ENCODE measurements at regions not wholly inside any gene's neighbourhood (a gene's known extent, or its start where the extent isn't known, plus 50 kb on each side); places are given as distances from the start of the nearest gene placed in this dataset.
A peak's percentile ranks its signal among the peaks of the same experiment; 100 is the strongest.

GRCh38 chr6:4463236-4463635 lies 313.0 kb upstream of the CDYL start:
- no peak overlapping the region for H3K27ac ChIP-seq (ENCODE audit: insufficient read depth in 1 of 2, low read depth in 1 of 2, low read length in 2 of 2, poor library complexity in 1 of 2, severe bottlenecking in 2 of 2)
- ChIA-PET POLR2A (no interaction called here), CTCF (no interaction called here)
- H3K27me3 ChIP-seq (replicated peaks in 2 of 5; ENCODE audit: control insufficient read depth in 4 of 5, insufficient read depth in 5 of 5, low read length in 4 of 5) = no peaks in the 10 kb centered on the region
- H3K36me3 ChIP-seq (ENCODE audit: control insufficient read depth in 4 of 4, insufficient read depth in 4 of 4, low read length in 3 of 4) = no peaks in the 10 kb centered on the region
- no peak overlapping the region for H3K4me3 ChIP-seq (ENCODE audit: control insufficient read depth in 1 of 7, extremely low read depth in 1 of 7, insufficient read depth in 4 of 7, low read depth in 2 of 7, low read length in 6 of 7)
- H3K9me3 ChIP-seq (ENCODE audit: control extremely low read depth in 1 of 5, control insufficient read depth in 4 of 5, insufficient read depth in 2 of 5, low read depth in 1 of 5, low read length in 4 of 5) = no peaks in the 10 kb centered on the region
- 80% methylated on average over 1 of the region's 1 CpG for WGBS (ENCODE audit: insufficient coverage)
- no peak for DNase-seq
- H3K4me1 ChIP-seq (ENCODE audit: control extremely low read depth in 1 of 4, control insufficient read depth in 4 of 4, insufficient read depth in 4 of 4, low read length in 3 of 4) = no peaks in the 10 kb centered on the region

GRCh38 chr6:4460586-4461475 lies 315.4 kb upstream of the CDYL start:
- POLR2A ChIA-PET = no interaction called here

GRCh38 chr6:4459996-4460395 lies 316.2 kb upstream of the CDYL start:
- DNase-seq = no peak
- WGBS (ENCODE audit: insufficient coverage) = 97% methylated on average over 10 of the region's 11 CpGs
- H3K4me1 ChIP-seq (ENCODE audit: control extremely low read depth in 1 of 4, control insufficient read depth in 4 of 4, insufficient read depth in 4 of 4, low read length in 3 of 4) = no peaks in the 10 kb centered on the region
- H3K27ac ChIP-seq (ENCODE audit: insufficient read depth in 1 of 2, low read depth in 1 of 2, low read length in 2 of 2, poor library complexity in 1 of 2, severe bottlenecking in 2 of 2) = no peak overlapping the region
- H3K9me3 ChIP-seq (ENCODE audit: control extremely low read depth in 1 of 5, control insufficient read depth in 4 of 5, insufficient read depth in 2 of 5, low read depth in 1 of 5, low read length in 4 of 5) = peaks cover 0 to 16% (median 0%) of the 10 kb centered on the region in 5 experiments
- no peak overlapping the region for H3K4me3 ChIP-seq (ENCODE audit: control insufficient read depth in 1 of 7, extremely low read depth in 1 of 7, insufficient read depth in 4 of 7, low read depth in 2 of 7, low read length in 6 of 7)
- peaks cover 0 to 1% (median 0%) of the 10 kb centered on the region in 5 experiments for H3K27me3 ChIP-seq (replicated peaks in 2 of 5; ENCODE audit: control insufficient read depth in 4 of 5, insufficient read depth in 5 of 5, low read length in 4 of 5)
- H3K36me3 ChIP-seq (ENCODE audit: control insufficient read depth in 4 of 4, insufficient read depth in 4 of 4, low read length in 3 of 4) = no peaks in the 10 kb centered on the region
- ChIA-PET CTCF (no interaction called here), POLR2A (no interaction called here)

More at GRCh38 chr6:4460586-4461475, 315.4 kb upstream of the CDYL start:
- no peak for DNase-seq
- Histone ChIP-seq H3K27me3 (replicated peaks in 2 of 5; ENCODE audit: control insufficient read depth in 4 of 5, insufficient read depth in 5 of 5, low read length in 4 of 5) (peaks cover 0 to 1% (median 0%) of the 10 kb centered on the region in 5 experiments), H3K4me1 (ENCODE audit: control extremely low read depth in 1 of 4, control insufficient read depth in 4 of 4, insufficient read depth in 4 of 4, low read length in 3 of 4) (no peaks in the 10 kb centered on the region), H3K4me3 (ENCODE audit: control insufficient read depth in 1 of 7, extremely low read depth in 1 of 7, insufficient read depth in 4 of 7, low read depth in 2 of 7, low read length in 6 of 7) (no peak overlapping the region), H3K27ac (ENCODE audit: insufficient read depth in 1 of 2, low read depth in 1 of 2, low read length in 2 of 2, poor library complexity in 1 of 2, severe bottlenecking in 2 of 2) (no peak overlapping the region), H3K9me3 (ENCODE audit: control extremely low read depth in 1 of 5, control insufficient read depth in 4 of 5, insufficient read depth in 2 of 5, low read depth in 1 of 5, low read length in 4 of 5) (peaks cover 0 to 15% (median 0%) of the 10 kb centered on the region in 5 experiments), H3K36me3 (ENCODE audit: control insufficient read depth in 4 of 4, insufficient read depth in 4 of 4, low read length in 3 of 4) (no peaks in the 10 kb centered on the region)
- CTCF ChIA-PET = no interaction called here
- 94% methylated on average over 20 of the region's 21 CpGs for WGBS (ENCODE audit: insufficient coverage)

- DNase-seq = peak in 1 of 3 donors; percentile 4
- Histone ChIP-seq H3K4me3 (ENCODE audit: control insufficient read depth in 1 of 7, extremely low read depth in 1 of 7, insufficient read depth in 4 of 7, low read depth in 2 of 7, low read length in 6 of 7) (no peak overlapping the region), H3K36me3 (ENCODE audit: control insufficient read depth in 4 of 4, insufficient read depth in 4 of 4, low read length in 3 of 4) (no peaks in the 10 kb centered on the region), H3K27me3 (replicated peaks in 2 of 5; ENCODE audit: control insufficient read depth in 4 of 5, insufficient read depth in 5 of 5, low read length in 4 of 5) (peaks cover 0 to 1% (median 0%) of the 10 kb centered on the region in 5 experiments), H3K27ac (ENCODE audit: insufficient read depth in 1 of 2, low read depth in 1 of 2, low read length in 2 of 2, poor library complexity in 1 of 2, severe bottlenecking in 2 of 2) (no peak overlapping the region), H3K9me3 (ENCODE audit: control extremely low read depth in 1 of 5, control insufficient read depth in 4 of 5, insufficient read depth in 2 of 5, low read depth in 1 of 5, low read length in 4 of 5) (peaks cover 0 to 16% (median 0%) of the 10 kb centered on the region in 5 experiments), H3K4me1 (ENCODE audit: control extremely low read depth in 1 of 4, control insufficient read depth in 4 of 4, insufficient read depth in 4 of 4, low read length in 3 of 4) (no peaks in the 10 kb centered on the region)
- ChIA-PET POLR2A (no interaction called here), CTCF (no interaction called here)
- 43% methylated on average over 3 of the region's 3 CpGs for WGBS (ENCODE audit: insufficient coverage)
Measured at GRCh38 chr6:4459032-4459431, 317.2 kb upstream of the CDYL start.

GRCh38 chr6:4451718-4452117 lies 316.3 kb upstream of the ECI2 start:
- no peaks in the 10 kb centered on the region for H3K4me1 ChIP-seq (ENCODE audit: control extremely low read depth in 1 of 4, control insufficient read depth in 4 of 4, insufficient read depth in 4 of 4, low read length in 3 of 4)
- H3K36me3 ChIP-seq (ENCODE audit: control insufficient read depth in 4 of 4, insufficient read depth in 4 of 4, low read length in 3 of 4) = no peaks in the 10 kb centered on the region
- no CpG with 5 or more reads among the region's 1 CpG for WGBS (ENCODE audit: insufficient coverage)
- CTCF ChIA-PET = no interaction called here
- H3K4me3 ChIP-seq (ENCODE audit: control insufficient read depth in 1 of 7, extremely low read depth in 1 of 7, insufficient read depth in 4 of 7, low read depth in 2 of 7, low read length in 6 of 7) = no peak overlapping the region
- H3K27ac ChIP-seq (ENCODE audit: insufficient read depth in 1 of 2, low read depth in 1 of 2, low read length in 2 of 2, poor library complexity in 1 of 2, severe bottlenecking in 2 of 2) = no peak overlapping the region
- no peaks in the 10 kb centered on the region for H3K27me3 ChIP-seq (replicated peaks in 2 of 5; ENCODE audit: control insufficient read depth in 4 of 5, insufficient read depth in 5 of 5, low read length in 4 of 5)
- DNase-seq = no peak
- POLR2A ChIA-PET = no interaction called here
- peaks cover 0 to 14% (median 4%) of the 10 kb centered on the region in 5 experiments for H3K9me3 ChIP-seq (ENCODE audit: control extremely low read depth in 1 of 5, control insufficient read depth in 4 of 5, insufficient read depth in 2 of 5, low read depth in 1 of 5, low read length in 4 of 5)

GRCh38 chr6:4451081-4451480 lies 315.7 kb upstream of the ECI2 start:
- no peaks in the 10 kb centered on the region for H3K4me1 ChIP-seq (ENCODE audit: control extremely low read depth in 1 of 4, control insufficient read depth in 4 of 4, insufficient read depth in 4 of 4, low read length in 3 of 4)
- 96% methylated on average over 3 of the region's 3 CpGs for WGBS (ENCODE audit: insufficient coverage)
- peaks cover 0 to 8% (median under 1%) of the 10 kb centered on the region in 5 experiments for H3K9me3 ChIP-seq (ENCODE audit: control extremely low read depth in 1 of 5, control insufficient read depth in 4 of 5, insufficient read depth in 2 of 5, low read depth in 1 of 5, low read length in 4 of 5)
- ChIA-PET CTCF (no interaction called here), POLR2A (no interaction called here)
- no peak overlapping the region for H3K27ac ChIP-seq (ENCODE audit: insufficient read depth in 1 of 2, low read depth in 1 of 2, low read length in 2 of 2, poor library complexity in 1 of 2, severe bottlenecking in 2 of 2)
- DNase-seq = no peak
- no peaks in the 10 kb centered on the region for H3K36me3 ChIP-seq (ENCODE audit: control insufficient read depth in 4 of 4, insufficient read depth in 4 of 4, low read length in 3 of 4)
- no peaks in the 10 kb centered on the region for H3K27me3 ChIP-seq (replicated peaks in 2 of 5; ENCODE audit: control insufficient read depth in 4 of 5, insufficient read depth in 5 of 5, low read length in 4 of 5)
- H3K4me3 ChIP-seq (ENCODE audit: control insufficient read depth in 1 of 7, extremely low read depth in 1 of 7, insufficient read depth in 4 of 7, low read depth in 2 of 7, low read length in 6 of 7) = no peak overlapping the region

- H3K4me1 ChIP-seq (ENCODE audit: control extremely low read depth in 1 of 4, control insufficient read depth in 4 of 4, insufficient read depth in 4 of 4, low read length in 3 of 4) = no peaks in the 10 kb centered on the region
- no peaks in the 10 kb centered on the region for H3K27me3 ChIP-seq (replicated peaks in 2 of 5; ENCODE audit: control insufficient read depth in 4 of 5, insufficient read depth in 5 of 5, low read length in 4 of 5)
- no CpG with 5 or more reads among the region's 1 CpG for WGBS (ENCODE audit: insufficient coverage)
- H3K9me3 ChIP-seq (ENCODE audit: control extremely low read depth in 1 of 5, control insufficient read depth in 4 of 5, insufficient read depth in 2 of 5, low read depth in 1 of 5, low read length in 4 of 5) = peaks cover 0 to 4% (median 0%) of the 10 kb centered on the region in 5 experiments
- POLR2A ChIA-PET = no interaction called here
- H3K27ac ChIP-seq (ENCODE audit: insufficient read depth in 1 of 2, low read depth in 1 of 2, low read length in 2 of 2, poor library complexity in 1 of 2, severe bottlenecking in 2 of 2) = no peak overlapping the region
- H3K4me3 ChIP-seq (ENCODE audit: control insufficient read depth in 1 of 7, extremely low read depth in 1 of 7, insufficient read depth in 4 of 7, low read depth in 2 of 7, low read length in 6 of 7) = no peak overlapping the region
- H3K36me3 ChIP-seq (ENCODE audit: control insufficient read depth in 4 of 4, insufficient read depth in 4 of 4, low read length in 3 of 4) = no peaks in the 10 kb centered on the region
- DNase-seq = no peak
- CTCF ChIA-PET = no interaction called here
Measured at GRCh38 chr6:4450237-4450636, 314.9 kb upstream of the ECI2 start.
